ENCODE measurements at regions not wholly inside any gene's neighbourhood (a gene's known extent, or its start where the extent isn't known, plus 50 kb on each side); places are given as distances from the start of the nearest gene placed in this dataset.
A peak's percentile ranks its signal among the peaks of the same experiment; 100 is the strongest.

DNA sequence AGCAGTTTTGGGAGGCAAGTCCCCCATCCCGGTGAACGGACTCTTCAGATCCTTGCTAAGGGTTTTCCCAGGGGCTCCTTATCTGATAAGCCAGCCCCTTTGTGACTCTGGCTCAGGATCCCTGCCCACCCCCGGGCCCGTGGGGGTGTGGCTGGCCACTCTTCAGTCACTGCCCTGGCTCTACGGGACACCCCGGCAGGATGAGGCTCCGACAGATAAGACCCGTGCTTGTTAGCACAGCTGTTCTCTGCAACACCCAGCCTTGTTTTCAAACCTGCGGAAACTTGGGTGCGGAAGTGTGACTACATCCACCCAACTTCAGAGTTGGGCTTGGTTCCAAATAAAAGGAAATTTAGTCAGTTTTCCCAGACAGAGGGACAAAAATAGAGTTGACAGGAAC, 66.7 kb upstream of the PODXL start (continued):
- TF ChIP-seq NFIC (IDR thresholded peaks at IDR 0.05) (peak; percentile 51), TAL1 (IDR thresholded peaks at IDR 0.05) (peak; percentile 60), SPI1 (IDR thresholded peaks at IDR 0.05; ENCODE audit: borderline replicate concordance, low read depth, low read length) (peak; percentile 21; the same call in 1 of the 2 replicates), BHLHE40 (IDR thresholded peaks at IDR 0.05; ENCODE audit: low read length) (peak; percentile 88), FOXK2 (conservative IDR thresholded peaks at IDR 0.05 in 1 of 2, IDR thresholded peaks at IDR 0.05 in 1 of 2; ENCODE audit: low read depth in 2 of 2) (0 out of 4 replicates have a peak, but pooled peaks of 1 of the 2 experiments have one; percentile 42), SAFB (IDR thresholded peaks at IDR 0.05; ENCODE audit: borderline replicate concordance, low read depth, low read length) (no peak), FOSL1 (tag; conservative IDR thresholded peaks at IDR 0.05) (peak; percentile 65), MAZ (CRISPR knock-in tag; conservative IDR thresholded peaks at IDR 0.05 in 1 of 2, IDR thresholded peaks at IDR 0.05 in 1 of 2) (0 out of 4 replicates have a peak, but pooled peaks of 1 of the 2 experiments have one; percentile 34), SMAD1 (IDR thresholded peaks at IDR 0.05; ENCODE audit: low read depth, low read length, partially characterized antibody) (no peak), TEAD4 (IDR thresholded peaks at IDR 0.05; ENCODE audit: low read length) (peak; percentile 54), TEAD4 (CRISPR knock-in tag; IDR thresholded peaks at IDR 0.05; ENCODE audit: borderline replicate concordance) (no peak), SMARCA4 (IDR thresholded peaks at IDR 0.05) (no peak; the same call in 1 of the 2 replicates), ZNF175 (CRISPR knock-in tag; IDR thresholded peaks at IDR 0.05; ENCODE audit: low read depth) (0 out of 2 replicates have a peak, but pooled peaks have one; percentile 73), MTA2 (IDR thresholded peaks at IDR 0.05; ENCODE audit: low read depth) (0 out of 2 replicates have a peak, but pooled peaks have one; percentile 35), CBFA2T3 (IDR thresholded peaks at IDR 0.05) (peak; percentile 72), CXXC5 (CRISPR knock-in tag; IDR thresholded peaks at IDR 0.05) (0 out of 2 replicates have a peak, but pooled peaks have one; percentile 10), MED1 (CRISPR knock-in tag; IDR thresholded peaks at IDR 0.05; ENCODE audit: borderline replicate concordance) (no peak), ZNF561 (CRISPR knock-in tag; conservative IDR thresholded peaks at IDR 0.05) (no peak), JUND (IDR thresholded peaks at IDR 0.05; ENCODE audit: borderline replicate concordance, low read depth, low read length) (peak; percentile 31; the same call in 1 of the 2 replicates), JUND (tag; IDR thresholded peaks at IDR 0.05; ENCODE audit: borderline replicate concordance, low read depth, low read length) (no peak; the same call in 2 of the 3 replicates), CCNT2 (IDR thresholded peaks at IDR 0.05; ENCODE audit: borderline replicate concordance, extremely low read depth, insufficient read length, low read depth, low read length) (no peak), TCF3 (CRISPR knock-in tag; IDR thresholded peaks at IDR 0.05) (peak; percentile 84), TBL1XR1 (IDR thresholded peaks at IDR 0.05; ENCODE audit: low read length in 2 of 2) (0 out of 4 replicates have a peak, but pooled peaks of 1 of the 2 experiments have one; percentile 11), GABPA (tag; conservative IDR thresholded peaks at IDR 0.05; ENCODE audit: low read depth) (peak; percentile 60), SMAD4 (CRISPR knock-in tag; conservative IDR thresholded peaks at IDR 0.05) (peak; percentile 64), ARID1B (IDR thresholded peaks at IDR 0.05) (peak; percentile 74), DACH1 (IDR thresholded peaks at IDR 0.05; ENCODE audit: partially characterized antibody) (peak; percentile 54), SMARCB1 (IDR thresholded peaks at IDR 0.05; ENCODE audit: insufficient read length, low read depth) (no peak)
- TF ChIP-seq, protein P1, sequence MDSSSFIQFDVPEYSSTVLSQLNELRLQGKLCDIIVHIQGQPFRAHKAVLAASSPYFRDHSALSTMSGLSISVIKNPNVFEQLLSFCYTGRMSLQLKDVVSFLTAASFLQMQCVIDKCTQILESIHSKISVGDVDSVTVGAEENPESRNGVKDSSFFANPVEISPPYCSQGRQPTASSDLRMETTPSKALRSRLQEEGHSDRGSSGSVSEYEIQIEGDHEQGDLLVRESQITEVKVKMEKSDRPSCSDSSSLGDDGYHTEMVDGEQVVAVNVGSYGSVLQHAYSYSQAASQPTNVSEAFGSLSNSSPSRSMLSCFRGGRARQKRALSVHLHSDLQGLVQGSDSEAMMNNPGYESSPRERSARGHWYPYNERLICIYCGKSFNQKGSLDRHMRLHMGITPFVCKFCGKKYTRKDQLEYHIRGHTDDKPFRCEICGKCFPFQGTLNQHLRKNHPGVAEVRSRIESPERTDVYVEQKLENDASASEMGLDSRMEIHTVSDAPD (CRISPR knock-in tag; IDR thresholded peaks at IDR 0.05), result no peak
- TF ChIP-seq, protein P2, sequence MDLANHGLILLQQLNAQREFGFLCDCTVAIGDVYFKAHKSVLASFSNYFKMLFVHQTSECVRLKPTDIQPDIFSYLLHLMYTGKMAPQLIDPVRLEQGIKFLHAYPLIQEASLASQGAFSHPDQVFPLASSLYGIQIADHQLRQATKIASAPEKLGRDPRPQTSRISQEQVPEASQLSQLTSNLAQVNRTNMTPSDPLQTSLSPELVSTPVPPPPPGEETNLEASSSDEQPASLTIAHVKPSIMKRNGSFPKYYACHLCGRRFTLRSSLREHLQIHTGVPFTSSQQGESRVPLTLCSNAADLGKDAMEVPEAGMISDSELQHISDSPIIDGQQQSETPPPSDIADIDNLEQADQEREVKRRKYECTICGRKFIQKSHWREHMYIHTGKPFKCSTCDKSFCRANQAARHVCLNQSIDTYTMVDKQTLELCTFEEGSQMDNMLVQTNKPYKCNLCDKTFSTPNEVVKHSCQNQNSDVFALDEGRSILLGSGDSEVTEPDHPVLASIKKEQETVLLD (IDR thresholded peaks at IDR 0.05), result no peak
